ENCODE measurements at regions not wholly inside any gene's neighbourhood (a gene's known extent, or its start where the extent isn't known, plus 50 kb on each side); places are given as distances from the start of the nearest gene placed in this dataset.

- no peak for TF ChIP-seq FOXM1 (IDR thresholded peaks at IDR 0.05; ENCODE audit: borderline replicate concordance, low read depth)
- TF ChIP-seq EP300 (IDR thresholded peaks at IDR 0.05; ENCODE audit: borderline replicate concordance), result no peak
- TF ChIP-seq, protein P1, sequence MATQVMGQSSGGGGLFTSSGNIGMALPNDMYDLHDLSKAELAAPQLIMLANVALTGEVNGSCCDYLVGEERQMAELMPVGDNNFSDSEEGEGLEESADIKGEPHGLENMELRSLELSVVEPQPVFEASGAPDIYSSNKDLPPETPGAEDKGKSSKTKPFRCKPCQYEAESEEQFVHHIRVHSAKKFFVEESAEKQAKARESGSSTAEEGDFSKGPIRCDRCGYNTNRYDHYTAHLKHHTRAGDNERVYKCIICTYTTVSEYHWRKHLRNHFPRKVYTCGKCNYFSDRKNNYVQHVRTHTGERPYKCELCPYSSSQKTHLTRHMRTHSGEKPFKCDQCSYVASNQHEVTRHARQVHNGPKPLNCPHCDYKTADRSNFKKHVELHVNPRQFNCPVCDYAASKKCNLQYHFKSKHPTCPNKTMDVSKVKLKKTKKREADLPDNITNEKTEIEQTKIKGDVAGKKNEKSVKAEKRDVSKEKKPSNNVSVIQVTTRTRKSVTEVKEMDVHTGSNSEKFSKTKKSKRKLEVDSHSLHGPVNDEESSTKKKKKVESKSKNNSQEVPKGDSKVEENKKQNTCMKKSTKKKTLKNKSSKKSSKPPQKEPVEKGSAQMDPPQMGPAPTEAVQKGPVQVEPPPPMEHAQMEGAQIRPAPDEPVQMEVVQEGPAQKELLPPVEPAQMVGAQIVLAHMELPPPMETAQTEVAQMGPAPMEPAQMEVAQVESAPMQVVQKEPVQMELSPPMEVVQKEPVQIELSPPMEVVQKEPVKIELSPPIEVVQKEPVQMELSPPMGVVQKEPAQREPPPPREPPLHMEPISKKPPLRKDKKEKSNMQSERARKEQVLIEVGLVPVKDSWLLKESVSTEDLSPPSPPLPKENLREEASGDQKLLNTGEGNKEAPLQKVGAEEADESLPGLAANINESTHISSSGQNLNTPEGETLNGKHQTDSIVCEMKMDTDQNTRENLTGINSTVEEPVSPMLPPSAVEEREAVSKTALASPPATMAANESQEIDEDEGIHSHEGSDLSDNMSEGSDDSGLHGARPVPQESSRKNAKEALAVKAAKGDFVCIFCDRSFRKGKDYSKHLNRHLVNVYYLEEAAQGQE (IDR thresholded peaks at IDR 0.05; ENCODE audit: low read depth), result no peak
- no peak for TF ChIP-seq CEBPB (IDR thresholded peaks at IDR 0.05)
- TF ChIP-seq USF1 (IDR thresholded peaks at IDR 0.05), result no peak
- no peak for TF ChIP-seq RAD21 (IDR thresholded peaks at IDR 0.05; ENCODE audit: low read depth)
- TF ChIP-seq NFIC (IDR thresholded peaks at IDR 0.05), result no peak
- TF ChIP-seq TEAD4 (IDR thresholded peaks at IDR 0.05), result no peak
- no peak for TF ChIP-seq ZBTB7A (IDR thresholded peaks at IDR 0.05; ENCODE audit: low read depth)
Measured at GRCh38 chr5:54859316-54859715, 126.1 kb downstream of the ESM1 start.
